HUES64 (cell line): ENCODE measurements at regions not wholly inside any gene's neighbourhood (a gene's known extent, or its start where the extent isn't known, plus 50 kb on each side); places are given as distances from the start of the nearest gene placed in this dataset.
"Not testable (repeated sequence)": the region's sequence is repeated elsewhere in the genome, so short reads cannot be mapped to it uniquely, and the experiment has no call there.

Experiments
- H3K27ac ChIP-seq: 2 replicates; pipeline ENCODE4 v1.7.0; 2013; ENCODE audit warnings: low read depth, low read length, inconsistent platforms
- H3K27me3 ChIP-seq: 2 replicates; pipeline ENCODE4 v1.6.1; 2013; ENCODE audit warnings: mild to moderate bottlenecking, low read length; ENCODE audit not compliant: insufficient read depth
- H3K36me3 ChIP-seq: 2 replicates; pipeline ENCODE4 v1.6.1; 2013; ENCODE audit warnings: mild to moderate bottlenecking, low read length; ENCODE audit not compliant: insufficient read depth
- H3K4me1 ChIP-seq: 2 replicates; pipeline ENCODE4 v1.6.1; 2013; ENCODE audit warnings: mild to moderate bottlenecking, low read length, moderate library complexity; ENCODE audit not compliant: insufficient read depth
- H3K4me3 ChIP-seq: 2 replicates; pipeline ENCODE4 v1.5.1; 2013; ENCODE audit warnings: mild to moderate bottlenecking, low read length, moderate library complexity
- H3K9ac ChIP-seq: 2 replicates; pipeline ENCODE4 v1.6.1; 2013; ENCODE audit warnings: mild to moderate bottlenecking, low read depth, low read length
- H3K9me3 ChIP-seq: 2 replicates; pipeline ENCODE4 v1.6.1; 2013; ENCODE audit warnings: low read depth, low read length; ENCODE audit not compliant: insufficient read depth
- WGBS: fragments of 150-250, 120-280 bp; methylation state at CpG from one replicate; pipeline ENCODE4 v1.1.7; 2013; ENCODE audit warnings: missing lambda C conversion rate; 5-methylcytosine and 5-hydroxymethylcytosine counted together

GRCh38 chr3:30448450-30449289, 157.7 kb upstream of the TGFBR2 start:
- no peak overlapping the region for H3K9ac ChIP-seq
- H3K27ac ChIP-seq = no peak overlapping the region
- no peaks in the 10 kb centered on the region for H3K4me1 ChIP-seq
- H3K36me3 ChIP-seq = no peaks in the 10 kb centered on the region
- H3K27me3 ChIP-seq = no peaks in the 10 kb centered on the region
- H3K4me3 ChIP-seq = no peak overlapping the region
- H3K9me3 ChIP-seq = peaks cover 6% of the 10 kb centered on the region; the same call in 1 of the 2 replicates
- WGBS = 96% methylated on average over 5 of the region's 5 CpGs

- H3K9ac ChIP-seq = no peak overlapping the region
- WGBS = 89% methylated on average over 1 of the region's 1 CpG
- no peak overlapping the region for H3K4me3 ChIP-seq
- H3K9me3 ChIP-seq = peaks cover 6% of the 10 kb centered on the region; the same call in 1 of the 2 replicates
- no peaks in the 10 kb centered on the region for H3K36me3 ChIP-seq
- no peaks in the 10 kb centered on the region for H3K27me3 ChIP-seq
- H3K27ac ChIP-seq = no peak overlapping the region
- H3K4me1 ChIP-seq = no peaks in the 10 kb centered on the region
These were observed 157.1 kb upstream of the TGFBR2 start for GRCh38 chr3:30449290-30449632.

GRCh38 chr3:30452446-30452845, 154.0 kb upstream of the TGFBR2 start:
- Histone ChIP-seq H3K4me1 (no peaks in the 10 kb centered on the region), H3K27ac (no peak overlapping the region), H3K36me3 (no peaks in the 10 kb centered on the region), H3K9me3 (peaks cover 6% of the 10 kb centered on the region; the same call in 1 of the 2 replicates), H3K4me3 (no peak overlapping the region), H3K9ac (no peak overlapping the region), H3K27me3 (no peaks in the 10 kb centered on the region)
- WGBS = 80% methylated on average over 1 of the region's 3 CpGs

GRCh38 chr3:30453360-30454039, 152.9 kb upstream of the TGFBR2 start:
- Histone ChIP-seq H3K9me3 (peaks cover 6% of the 10 kb centered on the region; the same call in 1 of the 2 replicates), H3K9ac (no peak overlapping the region), H3K4me1 (no peaks in the 10 kb centered on the region), H3K27ac (no peak overlapping the region), H3K27me3 (no peaks in the 10 kb centered on the region), H3K36me3 (no peaks in the 10 kb centered on the region), H3K4me3 (no peak overlapping the region)
- 94% methylated on average over 3 of the region's 4 CpGs for WGBS

- Histone ChIP-seq H3K27ac (no peak overlapping the region), H3K36me3 (no peaks in the 10 kb centered on the region), H3K27me3 (no peaks in the 10 kb centered on the region), H3K4me1 (no peaks in the 10 kb centered on the region), H3K9me3 (peaks cover 6% of the 10 kb centered on the region; the same call in 1 of the 2 replicates), H3K9ac (no peak overlapping the region), H3K4me3 (no peak overlapping the region)
- 90% methylated on average over 1 of the region's 1 CpG for WGBS
These were observed 151.8 kb upstream of the TGFBR2 start for GRCh38 chr3:30454636-30455035.

GRCh38 chr3:30455112-30455511, 151.3 kb upstream of the TGFBR2 start:
- not testable (repeated sequence) for H3K27me3 ChIP-seq, H3K4me1 ChIP-seq, H3K36me3 ChIP-seq, H3K9ac ChIP-seq, H3K27ac ChIP-seq, H3K4me3 ChIP-seq, H3K9me3 ChIP-seq
- WGBS = 94% methylated on average over 4 of the region's 4 CpGs

GRCh38 chr3:30455840-30456239, 150.6 kb upstream of the TGFBR2 start:
- Histone ChIP-seq H3K4me3 (no peak overlapping the region), H3K27ac (no peak overlapping the region), H3K9me3 (peaks cover 6% of the 10 kb centered on the region; the same call in 1 of the 2 replicates), H3K4me1 (no peaks in the 10 kb centered on the region), H3K27me3 (no peaks in the 10 kb centered on the region), H3K9ac (no peak overlapping the region), H3K36me3 (no peaks in the 10 kb centered on the region)
- 93% methylated on average over 3 of the region's 3 CpGs for WGBS

- Histone ChIP-seq H3K9ac (no peak overlapping the region), H3K27ac (no peak overlapping the region), H3K36me3 (no peaks in the 10 kb centered on the region), H3K9me3 (peaks cover 6% of the 10 kb centered on the region; the same call in 1 of the 2 replicates), H3K27me3 (no peaks in the 10 kb centered on the region), H3K4me3 (no peak overlapping the region), H3K4me1 (no peaks in the 10 kb centered on the region)
- 96% methylated on average over 2 of the region's 2 CpGs for WGBS
These were observed 150.1 kb upstream of the TGFBR2 start for GRCh38 chr3:30456264-30456663.

GRCh38 chr3:30457081-30457480, 149.3 kb upstream of the TGFBR2 start:
- no peaks in the 10 kb centered on the region for H3K27me3 ChIP-seq
- H3K36me3 ChIP-seq = no peaks in the 10 kb centered on the region
- no peak overlapping the region for H3K9ac ChIP-seq
- H3K27ac ChIP-seq = no peak overlapping the region
- no peak overlapping the region for H3K4me3 ChIP-seq
- WGBS = 100% methylated on average over 1 of the region's 1 CpG
- H3K9me3 ChIP-seq = peaks cover 6% of the 10 kb centered on the region; the same call in 1 of the 2 replicates
- no peaks in the 10 kb centered on the region for H3K4me1 ChIP-seq

GRCh38 chr3:30457726-30458125, 148.7 kb upstream of the TGFBR2 start:
- WGBS = 83% methylated on average over 1 of the region's 1 CpG
- no peaks in the 10 kb centered on the region for H3K27me3 ChIP-seq
- H3K9me3 ChIP-seq = 0 out of 2 replicates have a peak, but pooled peaks cover under 1% of the 10 kb centered on the region
- H3K4me3 ChIP-seq = no peak overlapping the region
- no peak overlapping the region for H3K9ac ChIP-seq
- H3K4me1 ChIP-seq = no peaks in the 10 kb centered on the region
- no peak overlapping the region for H3K27ac ChIP-seq
- no peaks in the 10 kb centered on the region for H3K36me3 ChIP-seq

GRCh38 chr3:30458376-30459171, 147.8 kb upstream of the TGFBR2 start:
- Histone ChIP-seq H3K27me3 (no peaks in the 10 kb centered on the region), H3K9me3 (no peaks in the 10 kb centered on the region), H3K4me1 (no peaks in the 10 kb centered on the region), H3K4me3 (no peak overlapping the region), H3K36me3 (no peaks in the 10 kb centered on the region), H3K27ac (no peak overlapping the region), H3K9ac (no peak overlapping the region)
- WGBS = 90% methylated on average over 1 of the region's 1 CpG
